ENCODE measurements at regions not wholly inside any gene's neighbourhood (a gene's known extent, or its start where the extent isn't known, plus 50 kb on each side); places are given as distances from the start of the nearest gene placed in this dataset.

GRCh38 chr12:92604786-92605185 lies 98.0 kb upstream of the PLEKHG7 start:
- DNase-seq (ENCODE audit: low spot score) (no peak), ATAC-seq (no peak)
- Mint-ChIP-seq H3K9me3 (peaks cover 24% of the 10 kb centered on the region), H3K4me3 (no peak overlapping the region), H3K4me1 (peaks cover 11% of the 10 kb centered on the region), H3K36me3 (ENCODE audit: low read depth) (peaks cover 13% of the 10 kb centered on the region), H3K27me3 (ENCODE audit: insufficient read depth, low read depth, poor library complexity) (no peaks in the 10 kb centered on the region), H3K27ac (no peak overlapping the region)
- H3K36me3 ChIP-seq (ENCODE audit: insufficient read depth) = no peaks in the 10 kb centered on the region
- H3F3A ChIP-seq (replicated peaks; ENCODE audit: low read depth) = no peaks in the 10 kb centered on the region
- no peaks in the 10 kb centered on the region for H3K79me2 ChIP-seq (replicated peaks; ENCODE audit: insufficient read depth)
- H3K4me2 ChIP-seq = no peak overlapping the region
- H3K9me2 ChIP-seq (ENCODE audit: insufficient read depth) = peaks cover 11% of the 10 kb centered on the region
- no peak overlapping the region for H3K27ac ChIP-seq (ENCODE audit: low read depth)
- H3K4me3 ChIP-seq = no peak overlapping the region
- no peak overlapping the region for H2AFZ ChIP-seq
- H4K20me1 ChIP-seq (replicated peaks; ENCODE audit: insufficient read depth) = no peaks in the 10 kb centered on the region
- H3K27me3 ChIP-seq (ENCODE audit: insufficient read depth) = no peaks in the 10 kb centered on the region
- peaks cover 5% of the 10 kb centered on the region for H3K4me1 ChIP-seq (ENCODE audit: insufficient read depth)
- no peak for TF ChIP-seq POLR2AphosphoS5 (IDR thresholded peaks at IDR 0.05; ENCODE audit: low read depth)
- TF ChIP-seq ZNF114 (CRISPR knock-in tag; IDR thresholded peaks at IDR 0.05) = no peak
- no peak for TF ChIP-seq ZNF462 (CRISPR knock-in tag; IDR thresholded peaks at IDR 0.05)
- no peak for TF ChIP-seq REST (IDR thresholded peaks at IDR 0.05; ENCODE audit: unreplicated experiment)
- no peak for TF ChIP-seq EZH2 (IDR thresholded peaks at IDR 0.05; ENCODE audit: low read depth, unreplicated experiment)
- TF ChIP-seq ZNF331 (CRISPR knock-in tag; IDR thresholded peaks at IDR 0.05; ENCODE audit: low read depth) = no peak
- no peak for TF ChIP-seq STAT1 (IDR thresholded peaks at IDR 0.05; ENCODE audit: unreplicated experiment)
- TF ChIP-seq JUNB (IDR thresholded peaks at IDR 0.05; ENCODE audit: unreplicated experiment) = no peak
- TF ChIP-seq CTCF (conservative IDR thresholded peaks at IDR 0.05; ENCODE audit: low read depth in 2 of 2) = no peak
- no peak for TF ChIP-seq ETS1 (IDR thresholded peaks at IDR 0.05)
- no peak for TF ChIP-seq EZH2phosphoT487 (IDR thresholded peaks at IDR 0.05; ENCODE audit: unreplicated experiment)
- no peak for TF ChIP-seq NANOG (IDR thresholded peaks at IDR 0.05; ENCODE audit: borderline replicate concordance)
- no peak for TF ChIP-seq CREB1 (CRISPR knock-in tag; IDR thresholded peaks at IDR 0.05; ENCODE audit: low read depth)

Measured in GM23338 (cell line).